EH (cell line): ENCODE measurements at regions not wholly inside any gene's neighbourhood (a gene's known extent, or its start where the extent isn't known, plus 50 kb on each side); places are given as distances from the start of the nearest gene placed in this dataset.
"Not testable (repeated sequence)": the region's sequence is repeated elsewhere in the genome, so short reads cannot be mapped to it uniquely, and the experiment has no call there.

Experiments
- DNase-seq: peaks from one replicate; pipeline ENCODE4 v3.0.0-alpha.2; 2015; ENCODE audit warnings: low read depth

DNA sequence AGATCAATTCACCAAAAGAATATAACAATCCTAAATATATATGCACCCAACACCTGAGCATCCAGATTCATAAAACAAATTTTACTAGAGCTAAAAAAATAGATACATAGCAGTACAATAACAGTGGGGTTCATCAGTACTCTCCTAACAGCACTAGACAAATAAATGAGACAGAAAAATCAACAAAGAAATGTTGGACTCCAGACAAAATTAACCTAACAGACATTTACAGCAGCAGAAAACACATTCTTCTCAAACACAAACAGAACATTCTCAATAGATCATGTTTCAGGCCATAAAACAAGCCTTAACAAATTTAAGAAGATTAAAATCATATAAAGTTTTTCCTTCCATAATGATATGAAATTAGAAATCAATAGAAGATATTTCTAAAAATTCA lies 124.8 kb upstream of the NECTIN3 start:
- DNase-seq = peak; percentile 55

DNA sequence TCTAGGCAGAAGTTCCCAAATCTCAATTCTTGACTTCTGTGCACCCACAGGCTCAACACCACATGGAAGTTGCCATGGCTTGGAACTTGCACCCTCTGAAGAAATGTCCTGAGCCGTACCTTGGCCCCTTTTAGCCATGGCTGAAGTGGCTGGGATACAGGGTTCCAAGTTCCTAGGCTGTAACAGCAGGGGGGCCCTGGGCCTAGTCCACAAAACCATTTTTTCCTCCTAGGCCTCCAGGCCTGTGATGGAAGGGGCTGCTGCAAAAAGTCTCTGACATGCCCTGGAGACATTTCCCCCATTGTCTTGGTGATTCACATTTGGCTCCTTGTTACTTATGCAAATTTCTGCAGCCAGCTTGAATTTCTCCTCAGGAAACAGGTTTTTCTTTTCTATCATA lies 122.4 kb upstream of the NECTIN3 start:
- DNase-seq = not testable (repeated sequence)

DNA sequence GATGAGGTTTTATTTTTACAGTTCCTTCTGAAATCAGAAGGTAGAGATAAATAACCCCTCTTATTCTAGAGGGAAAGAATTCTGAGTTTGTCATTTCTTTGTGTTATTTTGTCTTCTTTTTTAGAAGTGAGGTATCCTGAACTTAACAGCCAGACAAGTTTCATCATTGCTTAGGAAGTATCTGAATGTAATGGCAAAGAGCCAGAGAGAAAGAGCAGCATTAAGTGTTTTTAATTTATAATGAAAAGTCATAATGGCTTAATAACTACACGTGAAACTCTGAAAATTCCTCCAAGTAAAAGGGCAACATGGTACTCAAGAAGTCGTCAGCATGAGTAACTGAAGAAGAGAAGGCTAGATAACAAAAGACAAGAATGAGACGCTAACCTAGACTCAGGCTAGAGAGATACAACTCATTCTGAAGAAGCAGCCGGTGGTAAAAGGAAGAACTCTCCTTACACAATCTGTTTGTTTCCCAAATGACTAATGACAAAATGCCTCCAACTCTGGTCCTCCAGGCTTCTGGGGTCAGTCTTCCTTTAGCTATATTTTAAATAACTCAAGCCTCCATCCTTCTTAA lies 116.2 kb upstream of the NECTIN3 start:
- peak; percentile 79 for DNase-seq

DNA sequence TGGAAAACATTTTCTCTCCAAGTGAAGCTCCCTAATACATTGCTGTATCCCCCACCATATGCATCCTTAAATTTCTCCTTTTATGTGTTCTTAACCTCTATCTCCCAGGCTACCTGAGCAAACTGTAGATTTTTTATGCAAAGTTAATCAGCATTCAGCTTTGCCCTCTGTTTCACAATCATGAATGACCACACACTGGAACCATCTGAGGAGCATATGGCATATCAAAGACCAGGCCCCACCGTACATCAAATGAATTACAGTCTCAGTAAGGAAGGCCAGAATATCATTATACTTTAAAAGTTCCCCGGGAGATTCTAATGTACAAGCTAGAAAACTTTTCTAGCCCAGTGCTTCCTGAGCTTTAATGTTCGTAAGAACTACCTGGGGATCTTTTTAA lies 115.5 kb upstream of the NECTIN3 start:
- no peak for DNase-seq

DNA sequence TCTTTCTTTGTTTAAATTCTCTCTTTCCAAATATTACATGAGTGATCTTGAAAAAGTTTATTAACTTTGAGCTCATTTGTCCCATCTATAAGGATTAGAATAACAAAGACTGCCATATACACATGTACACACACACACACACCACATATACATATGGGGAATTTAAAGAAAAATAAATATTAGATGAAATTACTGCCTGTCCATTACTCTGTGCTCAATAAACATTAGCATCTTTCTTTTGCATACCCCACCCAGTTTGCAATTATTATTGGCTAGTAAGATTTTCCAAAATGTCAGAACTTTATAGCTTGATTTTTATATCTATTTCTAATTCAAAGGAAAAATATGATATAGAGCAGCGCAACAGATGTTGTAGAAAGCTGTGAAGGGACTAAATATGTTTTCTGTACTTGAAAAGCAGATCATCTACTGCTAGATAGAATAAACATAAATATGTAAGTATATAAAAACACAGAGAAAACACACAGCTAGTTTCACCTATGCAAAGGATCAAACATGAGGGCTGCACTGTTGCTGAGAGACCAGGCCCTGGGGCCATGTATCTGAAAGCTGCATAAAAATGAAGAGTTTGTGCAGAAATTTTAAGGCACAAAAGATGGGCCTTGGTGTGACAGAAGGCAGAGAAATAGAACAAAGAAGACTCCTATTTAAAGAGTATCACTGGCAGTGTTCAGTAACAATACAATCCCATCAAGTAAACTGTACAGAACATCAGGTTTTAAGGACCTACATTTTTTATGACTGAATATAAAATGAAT lies 114.2 kb upstream of the NECTIN3 start:
- DNase-seq = no peak

DNA sequence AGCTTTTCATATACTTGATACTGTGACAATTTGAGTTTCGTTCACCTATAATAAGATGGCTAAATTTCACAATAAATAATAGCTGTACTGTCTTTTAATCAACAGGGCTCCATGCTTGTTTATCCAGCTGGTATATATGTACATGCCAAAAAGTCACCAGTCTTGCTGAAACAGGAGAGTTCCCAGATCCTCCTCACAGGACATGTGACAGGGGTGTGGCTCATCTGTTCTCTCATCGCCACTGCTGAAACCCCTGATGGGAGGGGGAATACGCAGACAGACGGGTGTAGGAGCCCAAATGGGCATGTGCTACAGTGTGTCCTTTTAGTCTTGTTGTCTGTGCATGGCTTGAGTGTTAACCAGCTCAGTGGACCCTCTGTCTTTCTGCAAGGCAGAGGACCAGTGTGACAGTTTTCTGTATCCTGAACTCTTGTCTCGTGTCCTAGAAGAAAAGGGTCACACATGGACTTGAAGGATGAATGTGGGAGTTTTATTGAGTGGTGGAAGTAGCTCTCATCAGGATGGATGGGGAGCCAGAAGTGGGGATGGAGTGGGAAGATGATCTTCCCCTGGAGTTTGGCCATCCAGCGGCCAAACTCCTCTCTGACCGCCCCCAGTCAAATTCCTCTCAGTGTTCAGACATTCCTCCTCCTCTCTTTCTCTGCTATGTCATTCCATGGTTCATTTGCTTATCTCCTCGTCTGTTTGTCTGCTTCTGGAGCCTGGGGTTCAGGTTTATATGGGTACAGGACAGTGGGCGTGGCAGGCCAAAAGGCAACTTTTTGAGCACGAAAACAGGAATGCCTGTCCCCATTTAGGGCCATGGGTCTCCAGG lies 113.1 kb upstream of the NECTIN3 start:
- no peak for DNase-seq

DNA sequence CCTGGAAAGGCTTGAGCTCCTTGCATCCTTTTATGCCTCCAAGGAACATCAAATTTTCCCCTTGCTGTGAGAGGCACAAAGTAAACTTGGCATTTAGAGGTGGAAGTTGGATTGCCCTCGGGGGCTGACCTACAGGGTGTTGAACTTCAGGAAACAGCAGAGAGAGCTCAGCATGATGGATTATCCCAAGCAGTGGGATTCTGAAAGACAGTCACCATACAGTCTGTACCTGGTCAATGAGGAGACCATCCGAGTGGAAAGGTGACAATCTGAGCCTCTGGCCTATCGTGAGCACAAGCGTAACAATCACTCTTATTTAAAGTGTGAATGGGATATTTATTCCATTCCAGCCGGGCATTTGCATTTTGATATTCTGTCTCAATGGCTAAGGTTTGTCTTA lies 105.6 kb upstream of the NECTIN3 start:
- no peak for DNase-seq

DNA sequence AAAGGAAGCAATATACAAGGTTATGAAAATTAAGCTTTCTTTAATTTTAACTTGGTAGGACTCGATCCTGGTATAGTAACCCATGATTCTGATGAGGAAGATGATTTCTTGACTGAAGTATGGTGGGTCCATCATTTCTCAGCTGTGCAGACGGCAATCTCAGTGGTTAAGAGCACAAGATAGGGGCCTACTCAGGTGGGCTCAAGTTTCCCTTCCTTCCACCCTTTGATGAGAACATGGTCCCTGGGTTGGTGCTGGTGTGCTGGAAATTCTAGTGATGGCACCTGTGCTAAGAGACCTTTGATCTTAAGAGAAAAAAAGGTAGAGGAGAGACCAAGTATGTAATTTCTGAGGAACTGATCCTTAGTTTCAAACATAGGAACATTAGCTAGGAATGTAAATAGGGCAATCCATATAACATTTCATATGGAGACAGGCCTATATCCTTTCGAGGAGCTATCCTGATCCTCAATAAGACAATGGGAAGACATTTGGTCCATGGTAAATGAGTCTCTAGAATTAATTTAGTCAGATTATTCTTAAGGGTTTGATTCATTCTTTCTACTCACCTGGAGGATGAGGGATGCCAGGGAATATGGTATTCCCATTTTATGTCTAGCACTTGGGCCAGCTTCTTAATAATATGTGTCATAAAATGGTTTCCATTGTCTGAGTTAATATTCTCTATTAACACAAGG lies 104.5 kb upstream of the NECTIN3 start:
- no peak for DNase-seq

DNA sequence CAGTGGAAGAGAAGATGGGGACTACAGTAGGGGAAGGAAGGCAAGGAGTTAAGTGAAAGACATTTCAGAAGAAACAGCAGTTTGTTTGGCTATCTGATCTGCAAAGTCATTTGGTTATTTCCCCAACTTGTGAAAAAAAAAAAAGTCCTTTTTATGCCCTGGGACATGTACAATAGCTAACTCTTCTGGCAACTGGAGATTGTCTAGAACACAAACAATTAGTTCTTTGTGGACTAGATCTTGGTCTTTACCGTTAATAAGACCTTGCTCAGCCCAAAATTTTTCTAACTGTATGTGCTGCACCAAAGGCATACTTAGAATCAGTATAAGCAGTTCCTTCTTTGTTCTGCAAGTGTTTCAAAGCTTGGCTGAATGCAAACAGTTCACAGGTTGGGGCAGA lies 103.5 kb upstream of the NECTIN3 start:
- DNase-seq = no peak

DNA sequence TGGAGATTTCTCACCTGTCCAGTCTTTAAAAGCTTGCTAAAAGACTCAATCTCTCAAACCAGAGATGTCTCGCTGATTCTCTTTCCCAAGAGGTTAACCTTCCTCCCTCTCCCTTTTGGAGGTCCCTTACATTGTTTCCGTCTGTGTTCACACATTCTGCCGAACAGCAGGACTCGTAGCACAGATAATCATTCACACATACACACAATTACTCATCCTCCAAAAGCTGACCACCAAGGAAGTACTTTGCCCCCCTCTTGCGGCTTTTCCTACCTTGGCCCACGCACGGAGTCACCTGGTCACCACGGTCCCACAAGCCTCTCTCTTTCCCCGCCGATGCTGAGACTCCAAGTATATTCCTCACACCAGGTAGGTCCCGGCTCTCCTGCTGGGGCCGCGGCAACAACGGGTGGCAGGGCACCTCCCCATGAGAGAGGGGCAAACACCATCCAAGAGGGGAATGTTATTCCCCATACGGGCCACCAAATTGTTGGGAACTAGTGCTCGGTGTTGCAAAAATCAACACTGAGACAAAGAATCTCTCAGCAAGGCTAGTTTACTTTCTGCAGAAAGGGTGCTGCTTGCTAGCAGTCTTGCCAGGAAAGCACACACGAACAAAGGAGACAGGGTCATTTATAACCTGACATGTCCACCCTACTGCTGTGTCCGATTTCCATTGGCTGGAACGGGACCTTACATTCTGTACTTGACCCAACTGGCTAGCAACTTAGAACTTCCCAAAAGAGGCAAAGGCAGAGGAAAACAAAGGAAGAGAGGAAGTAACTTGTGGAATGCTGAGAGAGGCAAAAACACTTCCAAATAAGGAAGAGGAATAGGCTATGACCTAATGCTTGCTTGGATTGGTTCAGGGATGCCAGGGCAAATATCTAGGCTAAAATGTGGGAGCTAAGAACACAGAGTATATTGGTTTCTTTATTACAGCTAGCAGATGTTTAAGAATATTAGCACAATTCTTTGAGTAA lies 102.1 kb upstream of the NECTIN3 start:
- DNase-seq = peak; percentile 1

DNA sequence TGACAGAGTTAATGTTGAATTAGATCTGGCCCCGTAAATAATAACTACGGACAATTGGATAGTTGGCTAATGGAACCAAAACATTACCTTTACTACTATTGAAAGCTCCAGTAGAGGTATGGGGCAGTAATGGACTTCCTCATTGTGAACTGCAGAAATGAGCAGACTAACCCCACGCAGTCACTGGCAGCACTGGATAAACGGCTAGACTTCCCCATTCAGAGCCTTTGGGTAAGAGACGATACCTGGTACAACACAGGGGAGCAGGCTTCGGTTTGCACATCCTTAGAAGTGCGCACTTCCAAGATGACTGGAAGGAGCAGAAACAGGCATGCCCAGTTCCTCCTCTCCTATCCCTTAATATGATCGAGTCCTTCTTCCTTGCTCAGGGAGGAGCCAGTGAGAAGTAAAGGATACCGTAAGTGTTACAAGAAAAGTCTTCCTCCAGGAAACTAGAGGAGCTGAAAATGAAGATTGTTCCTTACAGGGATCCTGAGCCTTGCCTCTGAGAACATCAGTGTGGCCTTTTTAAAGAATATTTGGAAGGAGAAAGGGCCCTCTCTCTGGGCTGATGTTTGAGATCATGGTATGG lies 100.5 kb upstream of the NECTIN3 start:
- no peak for DNase-seq

DNA sequence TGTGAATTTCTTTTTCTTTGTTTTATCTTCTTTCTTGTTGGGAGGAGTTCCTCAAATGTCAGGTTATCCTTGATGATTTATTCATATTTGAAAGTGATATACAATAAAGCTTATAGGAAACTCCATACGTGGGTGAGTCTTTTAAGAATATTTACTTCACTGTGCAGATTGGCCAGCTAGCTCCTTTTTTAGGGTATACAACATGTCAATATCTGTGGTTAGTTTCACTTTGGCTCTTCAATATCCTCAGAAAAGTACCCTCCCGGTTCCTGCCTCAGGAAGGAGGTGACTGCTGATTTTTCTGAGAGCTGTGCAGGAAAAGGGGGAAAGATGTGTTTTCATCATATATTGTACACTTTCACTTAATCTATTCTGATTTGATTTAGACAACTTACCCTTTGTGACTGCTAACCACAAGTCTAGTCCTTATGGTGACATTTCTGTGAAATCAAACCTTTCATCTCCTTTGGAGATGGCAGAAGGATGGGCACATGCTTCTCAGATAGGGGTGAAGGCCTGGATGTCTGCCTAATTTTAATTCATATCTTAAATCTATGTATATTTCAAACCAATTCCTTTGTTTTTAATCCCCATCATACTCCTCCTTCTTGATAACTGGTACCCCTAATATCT lies 98.2 kb upstream of the NECTIN3 start:
- DNase-seq = no peak

DNA sequence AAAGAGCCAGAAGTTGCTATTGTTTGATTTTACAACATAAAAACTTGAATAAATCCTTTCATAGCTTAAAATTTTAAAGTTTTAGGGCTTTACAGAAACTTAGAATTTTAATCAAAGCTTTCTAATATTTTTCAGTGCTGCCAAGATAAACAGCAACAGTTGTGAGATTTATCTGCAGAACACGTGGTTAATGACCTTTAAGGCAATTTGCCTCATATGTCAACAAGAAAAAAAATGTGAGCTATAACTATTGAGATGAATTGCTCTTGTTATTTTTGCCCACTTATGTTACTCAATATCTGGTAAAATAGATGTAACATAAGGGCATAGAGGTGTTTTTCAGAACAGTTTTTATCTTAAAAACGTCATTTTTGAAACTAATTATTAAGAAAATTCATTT lies 96.7 kb upstream of the NECTIN3 start:
- no peak for DNase-seq

DNA sequence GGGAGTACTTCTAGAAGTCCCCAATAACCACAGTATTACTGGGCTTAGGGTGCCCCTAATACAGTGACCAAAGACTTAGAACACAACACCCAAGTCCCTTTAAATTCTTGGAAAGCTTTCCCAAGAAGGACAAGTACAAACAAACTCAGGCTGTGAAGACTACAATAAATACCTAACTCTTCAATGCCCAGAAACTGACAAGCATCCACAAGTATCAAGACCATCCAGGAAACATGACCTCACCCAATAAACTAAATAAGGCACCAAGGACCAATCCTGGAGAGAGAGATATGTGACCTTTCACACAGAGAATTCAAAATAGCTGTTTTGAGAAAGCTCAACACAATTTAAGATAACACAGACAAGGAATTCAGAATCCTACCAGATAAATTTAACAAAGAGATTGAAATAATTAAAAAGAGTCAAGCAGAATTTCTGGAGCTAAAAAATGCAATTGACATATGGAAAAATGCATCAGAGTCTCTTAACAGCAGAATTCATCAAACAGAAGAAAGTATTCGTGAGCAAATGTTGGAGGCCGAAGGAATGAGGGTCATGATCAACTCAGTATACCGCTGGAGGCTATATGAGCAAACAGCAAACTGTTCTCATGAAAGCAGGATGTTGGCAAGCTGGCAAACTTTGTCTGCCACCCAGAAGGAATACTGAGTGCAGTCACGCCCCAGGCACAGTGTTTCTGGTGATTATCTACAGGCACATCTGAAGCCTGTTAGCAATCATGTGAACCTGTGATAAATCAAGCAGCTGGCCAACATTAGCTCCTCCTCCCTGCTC lies 87.0 kb upstream of the NECTIN3 start:
- peak; percentile 67 for DNase-seq

DNA sequence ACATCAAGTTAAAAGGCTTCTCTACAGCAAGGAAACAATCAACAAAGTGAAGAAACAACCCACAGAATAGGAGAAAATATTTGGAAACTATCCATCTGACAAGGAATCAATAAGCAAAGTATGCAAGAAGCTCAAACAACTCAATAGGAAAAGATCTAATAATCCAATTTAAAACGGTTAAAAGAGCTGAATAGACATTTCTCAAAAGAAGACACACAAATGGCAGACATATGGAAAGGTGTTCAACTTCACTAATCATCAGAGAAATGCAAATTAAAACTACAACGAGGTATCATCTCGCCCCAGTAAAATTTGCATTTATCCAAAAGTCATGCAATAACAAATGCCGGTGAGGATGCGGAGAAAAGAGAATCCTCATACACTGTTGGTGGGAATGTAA lies 82.2 kb upstream of the NECTIN3 start:
- no peak for DNase-seq

DNA sequence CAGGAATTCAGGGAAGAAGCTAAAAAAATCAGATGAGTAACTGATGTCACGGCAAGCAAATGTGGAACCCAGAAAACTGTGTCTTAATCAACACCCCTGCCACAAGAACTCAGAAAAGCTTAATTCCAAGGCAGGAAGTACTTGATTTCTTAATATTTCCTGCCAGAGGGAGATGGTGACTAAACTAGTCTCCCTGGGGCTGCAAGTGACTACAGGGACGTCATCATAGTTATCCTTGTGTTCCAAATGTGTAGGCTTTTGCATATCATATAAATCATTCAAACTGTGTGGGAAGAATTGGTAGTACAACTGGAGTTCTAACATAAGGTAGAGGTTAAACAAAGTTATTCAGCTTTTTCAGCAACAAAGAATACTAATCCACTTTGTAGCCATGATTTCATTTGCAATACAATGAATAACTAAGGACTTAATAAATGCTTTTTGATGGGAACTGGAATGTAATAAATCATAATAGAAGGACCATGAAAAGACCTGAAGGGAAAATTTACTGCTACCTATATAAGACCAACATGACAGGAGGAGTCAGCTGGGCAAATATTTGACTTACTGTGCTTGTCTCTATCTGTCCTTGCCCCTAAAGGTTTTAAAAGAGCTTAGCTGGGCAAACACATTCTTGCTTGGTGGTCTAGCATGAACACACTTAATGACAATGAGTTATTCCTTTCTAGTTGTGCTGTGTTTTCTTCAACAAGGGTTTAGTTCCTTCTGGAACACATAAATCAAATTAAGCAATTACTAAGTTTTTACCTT lies 76.0 kb upstream of the NECTIN3 start:
- DNase-seq = peak; percentile 87

DNA sequence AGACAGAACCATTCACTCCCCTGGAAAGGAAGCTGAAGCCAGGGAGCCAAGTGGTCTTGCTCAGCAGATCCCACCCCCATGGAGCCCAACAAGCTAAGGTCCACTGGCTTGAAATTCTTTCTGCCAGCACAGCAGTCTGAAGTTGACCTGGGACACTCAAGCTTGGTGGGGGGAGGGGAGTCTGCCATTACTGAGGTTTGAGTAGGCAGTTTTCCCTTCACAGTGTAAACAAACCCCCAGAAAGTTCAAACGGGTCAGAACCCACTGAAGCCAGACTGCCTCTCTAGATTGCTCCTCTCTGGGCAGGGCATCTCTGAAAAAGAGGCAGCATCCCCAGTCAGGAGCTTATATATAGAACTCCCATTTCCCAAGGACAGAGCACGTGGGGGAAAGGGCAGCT lies 72.8 kb upstream of the NECTIN3 start:
- not testable (repeated sequence) for DNase-seq

DNA sequence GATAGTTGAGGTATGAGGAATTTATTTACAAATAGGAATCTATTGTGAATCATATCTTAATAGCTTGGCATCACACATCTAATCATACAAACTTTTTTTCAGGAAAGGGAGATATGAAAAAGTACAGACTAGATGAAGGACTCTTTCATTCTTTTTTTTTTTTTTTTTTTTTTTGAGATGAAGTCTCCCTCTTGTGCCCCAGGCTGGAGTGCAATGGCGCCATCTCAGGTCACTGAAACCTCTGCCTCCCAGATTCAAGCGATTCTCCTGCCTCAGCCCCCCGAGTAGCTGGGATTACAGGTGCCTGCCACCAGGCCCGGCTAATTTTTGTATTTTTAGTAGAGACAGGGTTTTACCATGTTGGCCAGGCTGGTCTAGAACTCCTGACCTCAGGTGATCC lies 65.1 kb upstream of the NECTIN3 start:
- DNase-seq = not testable (repeated sequence)
